K562 (cell line): ENCODE measurements at regions not wholly inside any gene's neighbourhood (a gene's known extent, or its start where the extent isn't known, plus 50 kb on each side); places are given as distances from the start of the nearest gene placed in this dataset.
A peak's percentile ranks its signal among the peaks of the same experiment; 100 is the strongest.
"Not testable (repeated sequence)": the region's sequence is repeated elsewhere in the genome, so short reads cannot be mapped to it uniquely, and the experiment has no call there.

Source experiments
- ATAC-seq: fragments of 200-7000 bp; cut with Tn5 transposase; 3 replicates; pipeline ENCODE4 v1.9.1; 2020; ENCODE audit warnings: moderate library complexity
- BruUV-seq: library from RNA; stranded (reverse); fragments of 400-500 nt; replicated peaks from 2 replicates; lab custom pipeline; 2021; lab: Mats Ljungman, UMichigan
- CTCF ChIA-PET: fragments of 300-600 bp; formaldehyde crosslinking; extraction: SDS; loops from one replicate; lab custom pipeline; 2021; ENCODE audit warnings: low intra/inter-chr PET ratio; lab: Yijun Ruan, JAX
- POLR2A ChIA-PET: fragments of 300-600, 350-650 bp; sonication (Branson Sonifier 250); formaldehyde crosslinking; extraction: SDS; loops from one replicate; lab custom pipeline; 2021; ENCODE audit warnings: antibody characterized with exemption, inconsistent platforms; lab: Yijun Ruan, JAX
- DNase-seq, 4 experiments: peaks; one replicate each; pipeline versions ENCODE4 v3.0.0 to v3.0.0-alpha.2; 2011 to 2018; ENCODE audit warnings: low spot score in 3 of 4, mixed read lengths in 3 of 4; ENCODE audit errors: extremely low read depth in 1 of 4
- FAIRE-seq: peaks from 2 replicates; lab custom pipeline; 2011; peaks lifted over from hg19 to GRCh38; lab: Jason Lieb, UNC
- H2AFZ ChIP-seq: 2 replicates; pipeline ENCODE4 v1.6.0; 2011; ENCODE audit warnings: low read depth, low read length, control low read depth, inconsistent platforms
- H3K27ac ChIP-seq: fragments of 200-600 bp; 3 replicates; pipeline ENCODE4 v1.8.0; 2011; ENCODE audit warnings: low read depth, mild to moderate bottlenecking, control low read depth, inconsistent platforms, low read length, moderate library complexity, mixed read lengths; ENCODE audit errors: extremely low read depth
- H3K27me3 ChIP-seq, 2 experiments: fragments of 300-600 bp in 1 of 2; 2 replicates in 1 of 2; 3 replicates in 1 of 2; pipeline versions ENCODE4 v1.6.0 to v1.8.0; 2011; ENCODE audit warnings: inconsistent platforms in 2 of 2, low read length in 2 of 2, mild to moderate bottlenecking in 1 of 2, mixed read lengths in 1 of 2, moderate library complexity in 1 of 2; ENCODE audit not compliant: control insufficient read depth in 2 of 2, insufficient read depth in 2 of 2
- H3K36me3 ChIP-seq: fragments of 300-600 bp; 3 replicates; pipeline ENCODE4 v1.8.0; 2011; ENCODE audit warnings: mild to moderate bottlenecking, low read length, inconsistent platforms; ENCODE audit not compliant: control insufficient read depth, insufficient read depth
- H3K4me1 ChIP-seq, 2 experiments: fragments of 200-600 bp in 1 of 2; replicated peaks in 1 of 2; 2 replicates in 1 of 2; 3 replicates in 1 of 2; pipeline versions ENCODE4 v1.5.1 to v1.8.0; 2011; ENCODE audit warnings: inconsistent platforms in 2 of 2, low read length in 2 of 2, mild to moderate bottlenecking in 1 of 2, mixed read lengths in 1 of 2, moderate library complexity in 1 of 2; ENCODE audit not compliant: control insufficient read depth in 2 of 2, insufficient read depth in 2 of 2
- H3K4me2 ChIP-seq: 2 replicates; pipeline ENCODE4 v1.6.1; 2011; ENCODE audit warnings: low read length, control low read depth, inconsistent platforms, mixed read lengths; ENCODE audit not compliant: insufficient read depth
- H3K4me3 ChIP-seq: fragments of 200-600 bp; sonication (generic), shearing (Covaris generic); 2 replicates; pipeline ENCODE4 v1.5.1; 2016; ENCODE audit warnings: control low read depth, inconsistent platforms
- H3K79me2 ChIP-seq: fragments of 200-600 bp; 3 replicates; pipeline ENCODE4 v1.8.0; 2011; ENCODE audit warnings: low read length, inconsistent platforms; ENCODE audit not compliant: control insufficient read depth, insufficient read depth
- H3K9ac ChIP-seq, 2 experiments: 2 replicates each; pipeline versions ENCODE4 v1.6.0 to v1.6.1; 2011; ENCODE audit warnings: low read depth in 2 of 2, low read length in 2 of 2, control low read depth in 1 of 2, inconsistent platforms in 1 of 2, mild to moderate bottlenecking in 1 of 2, mixed read lengths in 1 of 2; ENCODE audit not compliant: insufficient read depth in 1 of 2
- H3K9me1 ChIP-seq: one replicate; pipeline ENCODE4 v1.6.0; 2011; ENCODE audit warnings: inconsistent platforms, mild to moderate bottlenecking, low read length, moderate library complexity; ENCODE audit not compliant: control insufficient read depth, insufficient read depth
- H3K9me3 ChIP-seq: replicated peaks from 2 replicates; pipeline ENCODE4 v1.5.1; 2011; ENCODE audit warnings: low read depth, low read length, inconsistent platforms; ENCODE audit not compliant: control insufficient read depth, insufficient read depth
- H4K20me1 ChIP-seq: replicated peaks from 2 replicates; pipeline ENCODE4 v1.6.1; 2011; ENCODE audit warnings: low read length, inconsistent platforms, mixed read lengths; ENCODE audit not compliant: control insufficient read depth, insufficient read depth
- BCOR ChIP-seq: fragments of 450-650 bp; IDR thresholded peaks from 2 replicates; pipeline ENCODE4 v1.6.1; 2016
- CREB1 ChIP-seq, 2 experiments: sonication (generic) in 1 of 2; formaldehyde crosslinking in 1 of 2; IDR thresholded peaks; 2 replicates each; pipeline versions ENCODE4 v1.6.1 to v1.8.0; 2012 to 2022; ENCODE audit warnings: inconsistent platforms in 1 of 2, mild to moderate bottlenecking in 1 of 2, missing genetic modification reagents in 1 of 2, moderate library complexity in 1 of 2
- CTBP1 ChIP-seq: fragments of 450-650 bp; IDR thresholded peaks from 2 replicates; pipeline ENCODE4 v1.6.1; 2016; ENCODE audit warnings: borderline replicate concordance
- FOSL1 ChIP-seq: fragments of 200-800 bp; sonication (Bioruptor generic); conservative IDR thresholded peaks from 2 replicates; pipeline ENCODE4 v1.6.1; 2016; ENCODE audit warnings: missing genetic modification characterization, missing compliant biosample characterization
- KDM1A ChIP-seq, 2 experiments: fragments of 450-650 bp; IDR thresholded peaks; 2 replicates each; pipeline ENCODE4 v1.6.1; 2016; ENCODE audit warnings: mild to moderate bottlenecking in 2 of 2
- MAFK ChIP-seq: IDR thresholded peaks from 2 replicates; pipeline ENCODE4 v1.6.1; 2011; ENCODE audit warnings: low read length, improper control_type of control experiment
- MTA3 ChIP-seq: fragments of 450-650 bp; formaldehyde crosslinking; IDR thresholded peaks from 2 replicates; pipeline ENCODE4 v1.6.1; 2017; ENCODE audit warnings: mild to moderate bottlenecking, borderline replicate concordance
- NCOA4 ChIP-seq: fragments of 450-650 bp; IDR thresholded peaks from 2 replicates; pipeline ENCODE4 v1.6.1; 2018; ENCODE audit warnings: mild to moderate bottlenecking; ENCODE audit not compliant: partially characterized antibody
- SMARCA5 ChIP-seq: fragments of 450-650 bp; IDR thresholded peaks from 2 replicates; pipeline ENCODE4 v1.6.1; 2016
- SOX6 ChIP-seq: fragments of 450-650 bp; IDR thresholded peaks from 2 replicates; pipeline ENCODE4 v1.6.1; 2014; ENCODE audit warnings: mild to moderate bottlenecking
- WHSC1 ChIP-seq: IDR thresholded peaks from one replicate; pipeline ENCODE4 v1.6.1; 2012; ENCODE audit warnings: low read length, control low read depth, inconsistent platforms
- XRCC4 ChIP-seq: IDR thresholded peaks from one replicate; pipeline ENCODE4 v1.6.1; 2011; ENCODE audit not compliant: insufficient read depth, insufficient read length; ENCODE audit errors: extremely low read depth
- ZNF146 ChIP-seq: IDR thresholded peaks from one replicate; pipeline ENCODE4 v1.6.1; 2018; ENCODE audit warnings: missing compliant biosample characterization; ENCODE audit not compliant: unreplicated experiment
- ZNF175 ChIP-seq: fragments of 200-800 bp; sonication (Bioruptor generic); IDR thresholded peaks from 2 replicates; pipeline ENCODE4 v1.6.1; 2016; ENCODE audit warnings: low read depth, mild to moderate bottlenecking, missing genetic modification characterization, missing compliant biosample characterization
- WGBS: fragments of 100-300 bp; shearing (Covaris generic); methylation state at CpG from one replicate; pipeline ENCODE4 v1.1.6; 2016; ENCODE audit warnings: low coverage, mixed read lengths; ENCODE audit not compliant: insufficient coverage; ENCODE audit errors: missing lambda C conversion rate; 5-methylcytosine and 5-hydroxymethylcytosine counted together
- in situ Hi-C: fragments of 300-500 bp; cut with MboI; formaldehyde crosslinking; loops from 4 replicates; pipeline ENCODE4 v1.15.0; 2018; ENCODE audit warnings: inconsistent platforms, mixed read lengths
- intact Hi-C: fragments of 100-400 bp; cut with micrococcal nuclease; formaldehyde crosslinking; loops from 2 replicates; pipeline ENCODE4 v1.14.2; 2022
- TF ChIP-seq, protein P1 (sequence below): fragments of 250-450 bp; sonication (Bioruptor Pico); IDR thresholded peaks from 2 replicates; pipeline ENCODE4 v1.8.0; 2022; ENCODE audit warnings: inconsistent platforms
- TF ChIP-seq, protein P2 (sequence below): sonication (generic); formaldehyde crosslinking; IDR thresholded peaks from 2 replicates; pipeline ENCODE4 v1.8.0; 2023; ENCODE audit warnings: mild to moderate bottlenecking, missing genetic modification reagents

DNA sequence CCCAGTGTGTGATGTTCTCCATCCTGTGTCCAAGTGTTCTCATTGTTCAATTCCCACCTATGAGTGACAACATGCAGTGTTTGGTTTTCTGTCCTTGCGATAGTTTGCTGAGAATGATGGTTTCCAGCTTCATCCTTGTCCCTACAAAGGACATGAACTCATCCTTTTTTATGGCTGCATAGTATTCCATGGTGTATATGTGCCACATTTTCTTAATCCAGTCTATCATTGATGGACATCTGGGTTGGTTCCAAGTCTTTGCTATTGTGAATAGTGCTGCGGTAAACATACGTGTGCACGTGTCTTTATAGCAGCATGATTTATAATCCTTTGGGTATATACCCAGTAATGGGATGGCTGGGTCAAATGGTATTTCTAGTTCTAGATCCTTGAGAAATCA is 134.3 kb downstream of the CCDC71L start:
- H4K20me1 ChIP-seq, ATAC-seq, FAIRE-seq, DNase-seq, H2AFZ ChIP-seq, H3K4me2 ChIP-seq, intact Hi-C loops, BruUV-seq, CTCF ChIA-PET, H3K79me2 ChIP-seq, POLR2A ChIA-PET, H3K36me3 ChIP-seq, H3K27ac ChIP-seq, H3K9ac ChIP-seq, H3K4me3 ChIP-seq, H3K9me3 ChIP-seq, in situ Hi-C loops, H3K9me1 ChIP-seq, H3K27me3 ChIP-seq: not testable (repeated sequence)
- TF ChIP-seq KDM1A (IDR thresholded peaks at IDR 0.05) (peak; percentile 20 to 47; a peak in 1 of 4 replicates), BCOR (peak; percentile 67), SMARCA5 (peak; percentile 29; the same call in 1 of the 2 replicates), ZNF146 (peak; percentile 68)
- peaks cover 5 to 26% of the 10 kb centered on the region in 2 experiments; a peak in 3 of 5 replicates for H3K4me1 ChIP-seq
- 64% methylated on average over 4 of the region's 4 CpGs for WGBS

DNA sequence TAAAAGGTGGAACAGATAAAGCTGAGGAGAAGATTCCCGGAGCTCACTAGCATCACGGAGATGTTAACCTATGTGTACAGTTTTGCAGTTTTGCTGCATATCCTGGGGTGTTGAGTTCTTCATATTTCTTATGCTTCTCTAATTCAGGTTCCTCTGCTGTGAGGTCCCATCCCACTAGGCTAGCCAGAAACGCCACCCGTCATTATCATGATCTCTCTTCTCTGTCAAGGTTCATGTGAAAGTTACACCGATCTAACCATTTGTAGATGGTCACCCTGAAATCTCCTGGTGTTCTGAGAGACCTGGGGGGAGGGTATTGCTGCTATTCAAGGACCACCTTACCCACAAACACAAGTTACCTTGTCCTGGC is 136.3 kb downstream of the CCDC71L start:
- peak overlapping the region; percentile 57 for H2AFZ ChIP-seq
- ATAC-seq = peak; percentile 59
- no TSS peak for BruUV-seq
- 7% methylated on average over 5 of the region's 5 CpGs for WGBS
- H3K36me3 ChIP-seq = no peaks in the 10 kb centered on the region
- no peaks in the 10 kb centered on the region for H4K20me1 ChIP-seq
- peak; percentile 32 for FAIRE-seq
- no peaks in the 10 kb centered on the region for H3K9me1 ChIP-seq
- POLR2A ChIA-PET = interaction anchor here (0.5 to 1.6 kb wide), 4 partner anchors 10 to 135 kb away, joined by 3 to 7 read pairs (median 4); no protein-coding TSS in a partner anchor
- intact Hi-C loops = no loop called here
- H3K4me2 ChIP-seq = peak overlapping the region; percentile 16; the same call in 1 of the 2 replicates
- H3K27me3 ChIP-seq = no peaks in the 10 kb centered on the region
- peaks cover 5 to 21% of the 10 kb centered on the region in 2 experiments; a peak in 3 of 5 replicates for H3K4me1 ChIP-seq
- CTCF ChIA-PET = no interaction called here
- no peak for DNase-seq
- H3K27ac ChIP-seq = peak overlapping the region; percentile 8; the same call in 1 of the 3 replicates
- H3K9me3 ChIP-seq = no peaks in the 10 kb centered on the region
- no peaks in the 10 kb centered on the region for H3K79me2 ChIP-seq
- H3K9ac ChIP-seq = no peak overlapping the region
- in situ Hi-C loops = no loop called here
- H3K4me3 ChIP-seq = no peak overlapping the region
- peak; percentile 49; the same call in 1 of the 2 replicates for TF ChIP-seq CTBP1
- no peak for TF ChIP-seq MAFK
- no peak for TF ChIP-seq XRCC4
- TF ChIP-seq SOX6 = no peak
- TF ChIP-seq, protein P1, sequence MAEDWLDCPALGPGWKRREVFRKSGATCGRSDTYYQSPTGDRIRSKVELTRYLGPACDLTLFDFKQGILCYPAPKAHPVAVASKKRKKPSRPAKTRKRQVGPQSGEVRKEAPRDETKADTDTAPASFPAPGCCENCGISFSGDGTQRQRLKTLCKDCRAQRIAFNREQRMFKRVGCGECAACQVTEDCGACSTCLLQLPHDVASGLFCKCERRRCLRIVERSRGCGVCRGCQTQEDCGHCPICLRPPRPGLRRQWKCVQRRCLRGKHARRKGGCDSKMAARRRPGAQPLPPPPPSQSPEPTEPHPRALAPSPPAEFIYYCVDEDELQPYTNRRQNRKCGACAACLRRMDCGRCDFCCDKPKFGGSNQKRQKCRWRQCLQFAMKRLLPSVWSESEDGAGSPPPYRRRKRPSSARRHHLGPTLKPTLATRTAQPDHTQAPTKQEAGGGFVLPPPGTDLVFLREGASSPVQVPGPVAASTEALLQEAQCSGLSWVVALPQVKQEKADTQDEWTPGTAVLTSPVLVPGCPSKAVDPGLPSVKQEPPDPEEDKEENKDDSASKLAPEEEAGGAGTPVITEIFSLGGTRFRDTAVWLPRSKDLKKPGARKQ (CRISPR knock-in tag) = no peak
- no peak for TF ChIP-seq CREB1 (IDR thresholded peaks at IDR 0.05)
- no peak for TF ChIP-seq CREB1 (CRISPR knock-in tag; IDR thresholded peaks at IDR 0.05)
- no peak for TF ChIP-seq MTA3
- TF ChIP-seq NCOA4 = no peak
- TF ChIP-seq ZNF175 (CRISPR knock-in tag) = peak; percentile 22; the same call in 1 of the 2 replicates
- TF ChIP-seq, protein P2, sequence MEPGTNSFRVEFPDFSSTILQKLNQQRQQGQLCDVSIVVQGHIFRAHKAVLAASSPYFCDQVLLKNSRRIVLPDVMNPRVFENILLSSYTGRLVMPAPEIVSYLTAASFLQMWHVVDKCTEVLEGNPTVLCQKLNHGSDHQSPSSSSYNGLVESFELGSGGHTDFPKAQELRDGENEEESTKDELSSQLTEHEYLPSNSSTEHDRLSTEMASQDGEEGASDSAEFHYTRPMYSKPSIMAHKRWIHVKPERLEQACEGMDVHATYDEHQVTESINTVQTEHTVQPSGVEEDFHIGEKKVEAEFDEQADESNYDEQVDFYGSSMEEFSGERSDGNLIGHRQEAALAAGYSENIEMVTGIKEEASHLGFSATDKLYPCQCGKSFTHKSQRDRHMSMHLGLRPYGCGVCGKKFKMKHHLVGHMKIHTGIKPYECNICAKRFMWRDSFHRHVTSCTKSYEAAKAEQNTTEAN (CRISPR knock-in tag) = no peak
- TF ChIP-seq WHSC1 = no peak
- no peak for TF ChIP-seq FOSL1 (tag)
